ENCODE measurements at regions not wholly inside any gene's neighbourhood (a gene's known extent, or its start where the extent isn't known, plus 50 kb on each side); places are given as distances from the start of the nearest gene placed in this dataset.

GRCh38 chr3:64422932-64423331 lies 197.7 kb upstream of the PRICKLE2 start:
- no peaks in the 10 kb centered on the region for H3K36me3 Mint-ChIP-seq
- TF ChIP-seq CTCF (IDR thresholded peaks at IDR 0.05) = no peak
- Histone ChIP-seq H3K9me3 (replicated peaks in 1 of 2; ENCODE audit: control insufficient read depth in 1 of 2, insufficient read depth in 1 of 2, low read length in 2 of 2) (no peaks in the 10 kb centered on the region), H3K27me3 (ENCODE audit: control insufficient read depth in 2 of 2, insufficient read depth in 2 of 2, low read length in 2 of 2) (no peaks in the 10 kb centered on the region), H3K36me3 (replicated peaks in 1 of 2; ENCODE audit: control insufficient read depth in 1 of 2, insufficient read depth in 2 of 2, low read length in 2 of 2) (no peaks in the 10 kb centered on the region), H4K20me1 (ENCODE audit: insufficient read depth, low read length) (no peaks in the 10 kb centered on the region), H3K27ac (ENCODE audit: low read depth in 1 of 2, low read length in 2 of 2) (no peak overlapping the region), H3K4me3 (replicated peaks in 1 of 3; ENCODE audit: low read depth in 2 of 3, low read length in 3 of 3) (no peak overlapping the region), H3K9ac (ENCODE audit: insufficient read depth, low read length, poor library complexity, severe bottlenecking) (no peak overlapping the region), H3K4me2 (replicated peaks; ENCODE audit: extremely low read depth, low read length, poor library complexity, severe bottlenecking) (no peak overlapping the region), H2AFZ (ENCODE audit: insufficient read depth, low read depth, low read length, poor library complexity, severe bottlenecking) (no peak overlapping the region), H3K79me2 (ENCODE audit: insufficient read depth, low read length) (no peaks in the 10 kb centered on the region), H3K4me1 (ENCODE audit: control insufficient read depth in 1 of 2, insufficient read depth in 2 of 2, low read length in 2 of 2) (no peaks in the 10 kb centered on the region)
- no peak for DNase-seq
- H3K27me3 Mint-ChIP-seq (ENCODE audit: low read depth in 3 of 3) = no peaks in the 10 kb centered on the region
- H3K9me3 Mint-ChIP-seq = no peaks in the 10 kb centered on the region
- no peaks in the 10 kb centered on the region for H3K4me1 Mint-ChIP-seq
- H3K4me3 Mint-ChIP-seq = no peak overlapping the region
- no CpG with 5 or more reads among the region's 4 CpGs for WGBS (ENCODE audit: insufficient coverage)
- intact Hi-C loops (cut with micrococcal nuclease) = no loop called here
- H3K27ac Mint-ChIP-seq = no peak overlapping the region

- no peaks in the 10 kb centered on the region for H3K79me2 ChIP-seq (ENCODE audit: insufficient read depth, low read length)
- intact Hi-C loops (cut with micrococcal nuclease) = no loop called here
- no peak overlapping the region for H3K27ac Mint-ChIP-seq
- no peak overlapping the region for H3K4me3 ChIP-seq (replicated peaks in 1 of 3; ENCODE audit: low read depth in 2 of 3, low read length in 3 of 3)
- H3K4me1 Mint-ChIP-seq = no peaks in the 10 kb centered on the region
- H3K27me3 ChIP-seq (ENCODE audit: control insufficient read depth in 2 of 2, insufficient read depth in 2 of 2, low read length in 2 of 2) = no peaks in the 10 kb centered on the region
- peaks cover 0 to 1% (median 0%) of the 10 kb centered on the region in 3 donors for H3K27me3 Mint-ChIP-seq (ENCODE audit: low read depth in 3 of 3)
- H3K36me3 Mint-ChIP-seq = no peaks in the 10 kb centered on the region
- H3K9me3 Mint-ChIP-seq = no peaks in the 10 kb centered on the region
- no peaks in the 10 kb centered on the region for H3K9me3 ChIP-seq (replicated peaks in 1 of 2; ENCODE audit: control insufficient read depth in 1 of 2, insufficient read depth in 1 of 2, low read length in 2 of 2)
- no peaks in the 10 kb centered on the region for H4K20me1 ChIP-seq (ENCODE audit: insufficient read depth, low read length)
- no peak overlapping the region for H3K4me3 Mint-ChIP-seq
- H3K4me1 ChIP-seq (ENCODE audit: control insufficient read depth in 1 of 2, insufficient read depth in 2 of 2, low read length in 2 of 2) = no peaks in the 10 kb centered on the region
- no peak for TF ChIP-seq CTCF (IDR thresholded peaks at IDR 0.05)
- H3K4me2 ChIP-seq (replicated peaks; ENCODE audit: extremely low read depth, low read length, poor library complexity, severe bottlenecking) = no peak overlapping the region
- DNase-seq = no peak
- H3K27ac ChIP-seq (ENCODE audit: low read depth in 1 of 2, low read length in 2 of 2) = no peak overlapping the region
- H2AFZ ChIP-seq (ENCODE audit: insufficient read depth, low read depth, low read length, poor library complexity, severe bottlenecking) = no peak overlapping the region
- no peaks in the 10 kb centered on the region for H3K36me3 ChIP-seq (replicated peaks in 1 of 2; ENCODE audit: control insufficient read depth in 1 of 2, insufficient read depth in 2 of 2, low read length in 2 of 2)
- no peak overlapping the region for H3K9ac ChIP-seq (ENCODE audit: insufficient read depth, low read length, poor library complexity, severe bottlenecking)
- no CpG with 5 or more reads among the region's 7 CpGs for WGBS (ENCODE audit: insufficient coverage)
Observed at GRCh38 chr3:64422192-64422591, 196.9 kb upstream of the PRICKLE2 start.

Measured in CD14-positive monocyte (primary cell).